HG03469 (cell line): ENCODE measurements at regions not wholly inside any gene's neighbourhood (a gene's known extent, or its start where the extent isn't known, plus 50 kb on each side); places are given as distances from the start of the nearest gene placed in this dataset.

ENCODE experiments used
- ATAC-seq: cut with Tn5 transposase; IDR thresholded peaks from one replicate; pipeline ENCODE4 v1.9.1; 2021; ENCODE audit warnings: mild to moderate bottlenecking, moderate library complexity, moderate number of reproducible peaks; ENCODE audit not compliant: unreplicated experiment

DNA sequence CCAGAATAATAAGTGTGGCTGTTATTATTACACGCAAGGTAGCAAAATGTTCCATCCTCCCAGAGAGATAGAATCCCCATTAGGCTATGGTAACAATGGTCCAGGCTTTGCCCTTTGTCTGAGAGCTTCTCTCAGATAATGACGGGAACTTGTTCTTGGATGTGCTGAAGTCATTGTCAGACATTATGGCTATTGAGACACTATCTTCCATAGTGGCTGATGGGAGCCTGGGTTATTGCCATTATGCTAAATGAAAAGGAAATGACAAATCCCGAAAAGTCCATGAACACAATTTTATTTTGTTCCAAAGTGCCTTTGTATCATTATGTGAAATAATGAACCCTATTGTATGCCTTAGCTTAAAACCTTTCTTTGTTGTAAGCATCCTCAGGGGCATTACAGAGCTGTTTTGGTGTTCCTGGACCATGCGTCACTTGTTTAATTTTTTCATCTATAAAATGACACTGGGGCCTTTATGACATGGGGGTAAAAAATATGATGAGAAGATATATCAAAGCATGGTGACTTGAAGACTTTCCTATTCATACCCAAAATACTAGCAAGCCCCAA lies 218.5 kb downstream of the KCNS3 start:
- no peak for ATAC-seq

DNA sequence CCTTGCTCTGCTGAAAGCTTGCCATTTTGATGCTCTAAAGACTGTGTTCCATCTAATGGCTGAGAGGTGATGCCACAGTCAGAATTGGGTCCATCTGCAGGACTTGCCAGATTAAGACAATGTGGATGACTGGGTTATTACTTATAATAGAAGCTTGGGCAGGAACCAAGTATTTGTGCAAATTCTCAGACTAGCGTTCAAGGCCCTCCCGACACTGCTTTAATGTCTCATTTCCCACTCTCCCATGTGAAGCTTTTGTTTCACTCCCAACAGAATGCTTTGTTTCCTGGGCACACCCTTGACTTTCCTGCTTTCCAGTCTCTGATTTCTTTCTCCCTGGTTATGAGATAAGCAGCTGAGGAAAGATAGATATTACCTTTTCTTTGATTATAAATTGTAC lies 215.8 kb downstream of the KCNS3 start:
- ATAC-seq = no peak

DNA sequence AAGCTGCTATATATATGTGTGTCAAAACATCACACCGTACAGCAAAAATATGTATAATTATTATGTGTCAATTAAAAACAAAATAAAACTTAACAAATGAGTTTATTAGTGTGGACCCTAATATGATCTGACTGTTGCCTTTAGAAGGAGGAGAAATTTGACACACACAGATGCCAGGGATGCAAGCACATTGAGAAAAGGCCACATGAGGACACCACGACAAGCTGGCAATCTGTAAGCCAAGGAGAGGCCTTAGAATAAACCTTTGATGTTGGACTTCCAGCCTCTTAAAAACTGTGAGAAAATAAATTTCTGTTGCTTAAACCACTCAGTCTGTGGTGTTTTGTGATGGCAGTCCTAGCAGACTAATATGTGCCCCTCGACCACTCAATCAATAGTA lies 214.7 kb downstream of the KCNS3 start:
- no peak for ATAC-seq

DNA sequence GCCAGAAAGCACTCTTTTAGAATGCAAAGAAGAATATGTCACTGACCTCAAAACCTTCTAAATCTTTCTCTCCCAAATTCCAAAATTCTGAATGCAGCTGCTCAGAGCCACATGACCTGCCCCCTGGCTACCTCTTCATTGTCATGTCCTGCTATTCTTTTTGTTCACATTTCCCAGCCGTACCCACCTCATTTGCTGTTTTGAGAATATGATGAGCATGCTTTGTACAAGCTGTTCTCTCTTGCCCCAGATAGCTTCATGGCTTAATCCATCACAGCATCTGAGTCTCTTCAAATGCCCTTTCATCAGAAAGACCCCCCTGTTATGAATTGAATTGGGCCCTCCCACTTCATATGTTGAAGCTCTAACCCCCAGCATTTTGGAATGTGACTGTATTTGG lies 214.3 kb downstream of the KCNS3 start:
- ATAC-seq = no peak

- ATAC-seq = no peak
Measured at GRCh38 chr2:18085593-18085992, 207.1 kb downstream of the KCNS3 start.

DNA sequence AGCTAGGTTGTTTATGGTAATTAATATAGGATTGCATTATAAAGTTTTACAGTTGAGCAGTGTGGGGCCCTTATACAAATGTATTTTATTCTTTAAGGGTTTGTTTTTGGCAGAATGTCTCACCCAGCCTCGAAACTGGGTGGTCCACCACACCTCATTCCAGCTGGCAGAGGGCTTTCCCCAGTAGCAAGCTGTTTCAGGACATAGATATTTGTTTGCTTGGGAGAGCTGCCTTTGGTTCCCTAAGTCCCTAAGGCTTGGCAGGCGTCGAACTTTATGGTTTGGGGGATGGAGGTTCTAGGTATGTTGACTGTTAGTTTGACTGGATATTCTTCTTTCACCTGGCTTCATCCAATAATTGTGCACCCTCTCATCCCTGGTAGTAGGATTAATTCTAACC lies 205.9 kb downstream of the KCNS3 start:
- no peak for ATAC-seq

DNA sequence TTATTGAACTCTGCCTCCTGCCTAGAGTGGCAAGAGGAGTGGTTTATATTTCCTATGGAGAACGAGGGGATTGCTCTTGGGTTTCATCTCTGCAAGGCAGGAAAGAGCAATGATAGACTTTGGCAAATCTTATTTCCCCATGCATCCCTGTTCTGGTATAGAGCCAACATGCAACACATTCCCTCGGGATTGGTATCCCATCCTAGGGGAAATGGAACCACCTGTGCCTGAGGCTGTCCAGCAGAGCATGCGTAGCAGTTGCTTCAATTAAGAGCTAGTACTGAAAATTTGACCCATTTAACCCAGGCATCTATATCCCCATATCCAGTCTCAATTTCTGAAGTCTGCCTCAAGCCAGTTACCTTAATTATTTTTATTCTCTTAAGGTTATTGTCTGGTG lies 205.3 kb downstream of the KCNS3 start:
- no peak for ATAC-seq

DNA sequence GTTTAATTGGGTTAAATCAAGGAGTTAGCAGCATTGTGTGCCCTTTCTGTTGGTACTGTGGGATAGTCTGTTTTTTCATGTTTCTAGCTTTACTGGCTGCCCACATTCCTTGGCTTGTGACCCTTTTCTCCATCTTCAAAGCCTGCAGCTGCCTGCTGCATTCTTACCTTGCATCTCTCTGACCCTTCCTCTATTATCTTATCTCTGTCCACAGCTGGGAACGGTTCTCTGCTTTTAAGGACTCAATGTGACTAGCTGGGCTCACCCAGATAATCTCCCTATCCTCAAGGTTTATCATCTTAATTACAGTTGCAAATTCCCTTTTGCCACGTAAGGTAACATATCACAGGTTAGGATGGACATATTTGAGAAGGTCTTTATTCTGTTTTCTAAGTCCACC lies 199.7 kb downstream of the KCNS3 start:
- ATAC-seq = no peak

- no peak for ATAC-seq
Measured at GRCh38 chr2:18077704-18078103, 199.2 kb downstream of the KCNS3 start.

- no peak for ATAC-seq
Measured at GRCh38 chr2:18077231-18077630, 198.8 kb downstream of the KCNS3 start.

DNA sequence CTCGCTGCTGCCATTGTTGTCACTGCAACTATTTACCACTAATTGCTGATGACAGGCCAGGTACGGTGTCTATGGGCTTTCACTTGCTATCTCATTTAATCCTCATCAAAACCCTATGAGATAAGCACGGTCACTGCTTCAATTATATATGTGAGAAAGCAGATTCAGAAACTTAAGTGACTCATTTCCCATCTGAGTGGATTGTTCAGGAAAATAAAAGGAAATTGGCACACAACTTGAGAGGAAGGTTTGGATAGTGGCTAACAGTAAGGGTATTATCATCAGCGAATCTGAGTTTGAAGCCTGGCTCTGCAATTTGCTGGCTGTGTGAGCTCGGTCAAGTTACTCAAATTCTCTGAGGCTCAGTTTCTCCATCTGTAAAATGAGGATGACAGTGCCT lies 196.0 kb downstream of the KCNS3 start:
- no peak for ATAC-seq

- ATAC-seq = no peak
Measured at GRCh38 chr2:18073601-18074000, 195.1 kb downstream of the KCNS3 start.

GRCh38 chr2:18067588-18068384 lies 189.3 kb downstream of the KCNS3 start:
- no peak for ATAC-seq

GRCh38 chr2:18066894-18067293 lies 188.4 kb downstream of the KCNS3 start:
- ATAC-seq = no peak

DNA sequence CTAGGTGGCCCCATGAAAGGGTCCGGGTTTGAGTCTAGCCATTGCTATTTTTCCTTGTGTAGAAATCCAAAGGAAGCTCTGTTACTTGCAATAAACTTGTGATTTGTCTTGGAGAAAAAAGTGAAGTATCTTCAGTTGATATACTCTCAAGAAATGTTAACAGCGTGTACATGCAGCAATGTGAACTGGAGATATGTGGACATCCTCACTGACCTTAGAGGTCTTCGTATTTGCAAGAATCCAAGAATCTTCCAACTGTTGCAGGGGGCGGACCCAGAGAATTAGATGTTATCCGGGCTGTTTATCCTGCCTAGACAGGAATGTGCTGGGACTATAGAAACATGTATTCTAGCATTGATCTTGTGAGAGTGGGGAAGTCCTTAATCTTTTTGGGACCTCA lies 187.6 kb downstream of the KCNS3 start:
- no peak for ATAC-seq

GRCh38 chr2:18065249-18065648 lies 186.8 kb downstream of the KCNS3 start:
- no peak for ATAC-seq

DNA sequence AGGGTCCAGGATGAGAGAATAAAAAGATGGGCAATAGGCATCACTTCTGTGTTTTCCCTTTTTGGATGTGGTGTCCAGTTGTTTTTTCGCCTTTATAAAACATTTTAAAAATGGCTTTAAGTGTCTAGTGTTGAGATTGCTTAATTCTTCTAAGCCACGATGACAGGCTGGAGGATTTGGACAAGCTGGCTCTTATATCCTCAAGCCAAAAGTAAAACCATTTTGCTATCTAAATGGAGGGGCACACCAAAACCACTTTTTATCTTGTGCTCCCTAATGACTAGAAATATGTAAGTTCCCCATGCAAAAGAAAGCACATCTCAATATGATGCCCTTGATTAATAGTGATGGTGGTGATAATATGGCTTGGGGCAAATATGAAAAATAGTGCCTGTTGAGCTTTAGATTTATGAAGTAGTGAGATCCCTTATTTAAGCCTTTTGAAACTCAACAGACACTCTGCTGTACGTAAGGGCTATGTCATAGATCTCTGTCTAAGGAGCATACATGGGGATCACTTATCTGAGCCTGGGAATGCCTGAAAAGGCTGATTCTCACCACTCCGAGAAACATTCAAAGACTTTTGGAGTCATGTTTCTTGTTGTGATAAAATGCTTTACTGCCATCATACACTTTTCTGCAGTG lies 185.5 kb downstream of the KCNS3 start:
- no peak for ATAC-seq

- no peak for ATAC-seq
Measured at GRCh38 chr2:18062892-18063291, 184.4 kb downstream of the KCNS3 start.

- no peak for ATAC-seq
Measured at GRCh38 chr2:18061717-18062116, 183.2 kb downstream of the KCNS3 start.

DNA sequence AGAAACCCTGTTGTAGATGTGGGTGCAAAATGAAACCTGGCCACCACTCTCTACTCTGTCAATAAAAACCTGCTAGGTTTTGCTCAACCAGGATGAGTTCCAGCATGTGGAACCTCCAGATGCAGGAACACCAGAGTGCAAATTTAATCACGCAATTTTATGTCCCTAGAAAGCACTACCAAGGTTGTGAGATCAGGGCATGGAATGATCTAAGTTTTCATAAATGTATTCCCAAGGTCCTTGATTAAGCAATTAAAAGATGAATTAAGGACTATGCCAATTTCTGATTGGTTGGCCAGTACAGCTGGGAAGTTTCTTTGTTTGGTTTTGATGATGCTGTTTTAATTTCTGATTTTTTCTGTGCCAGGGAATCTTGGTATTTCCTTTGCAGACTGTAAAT lies 179.2 kb downstream of the KCNS3 start:
- ATAC-seq = no peak

- no peak for ATAC-seq
Measured at GRCh38 chr2:18055290-18055689, 176.8 kb downstream of the KCNS3 start.

DNA sequence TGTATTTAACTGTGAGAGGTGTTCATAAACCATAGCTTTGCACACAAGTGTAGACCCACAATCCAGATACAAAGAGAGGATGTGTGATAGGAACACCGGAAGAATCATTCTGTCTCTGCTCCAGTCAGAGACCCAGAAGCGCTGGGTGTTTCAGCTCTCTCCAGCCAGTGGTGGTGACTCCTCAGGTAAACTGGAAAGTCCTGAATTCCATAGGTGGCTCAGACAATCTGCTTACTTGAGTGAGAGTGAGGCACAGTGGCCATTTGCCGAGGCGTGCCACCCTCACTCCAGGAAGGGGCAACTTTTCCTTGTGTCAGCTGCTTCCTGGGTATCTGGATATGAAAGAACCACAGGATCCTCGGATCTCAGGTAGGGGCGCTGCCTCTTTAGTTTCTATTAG lies 171.5 kb downstream of the KCNS3 start:
- ATAC-seq = no peak
